C4-2B (cell line): ENCODE measurements at regions not wholly inside any gene's neighbourhood (a gene's known extent, or its start where the extent isn't known, plus 50 kb on each side); places are given as distances from the start of the nearest gene placed in this dataset.
"Not testable (repeated sequence)": the region's sequence is repeated elsewhere in the genome, so short reads cannot be mapped to it uniquely, and the experiment has no call there.

Source experiments
- H3K27ac ChIP-seq: fragments of 450-650 bp; 2 replicates; pipeline ENCODE4 v1.5.1; 2017
- CTCF ChIP-seq: fragments of 450-650 bp; conservative IDR thresholded peaks from 2 replicates; pipeline ENCODE4 v1.5.1; 2017; ENCODE audit warnings: mild to moderate bottlenecking
- ZFX ChIP-seq: fragments of 450-650 bp; IDR thresholded peaks from 2 replicates; pipeline ENCODE4 v1.6.1; 2017

DNA sequence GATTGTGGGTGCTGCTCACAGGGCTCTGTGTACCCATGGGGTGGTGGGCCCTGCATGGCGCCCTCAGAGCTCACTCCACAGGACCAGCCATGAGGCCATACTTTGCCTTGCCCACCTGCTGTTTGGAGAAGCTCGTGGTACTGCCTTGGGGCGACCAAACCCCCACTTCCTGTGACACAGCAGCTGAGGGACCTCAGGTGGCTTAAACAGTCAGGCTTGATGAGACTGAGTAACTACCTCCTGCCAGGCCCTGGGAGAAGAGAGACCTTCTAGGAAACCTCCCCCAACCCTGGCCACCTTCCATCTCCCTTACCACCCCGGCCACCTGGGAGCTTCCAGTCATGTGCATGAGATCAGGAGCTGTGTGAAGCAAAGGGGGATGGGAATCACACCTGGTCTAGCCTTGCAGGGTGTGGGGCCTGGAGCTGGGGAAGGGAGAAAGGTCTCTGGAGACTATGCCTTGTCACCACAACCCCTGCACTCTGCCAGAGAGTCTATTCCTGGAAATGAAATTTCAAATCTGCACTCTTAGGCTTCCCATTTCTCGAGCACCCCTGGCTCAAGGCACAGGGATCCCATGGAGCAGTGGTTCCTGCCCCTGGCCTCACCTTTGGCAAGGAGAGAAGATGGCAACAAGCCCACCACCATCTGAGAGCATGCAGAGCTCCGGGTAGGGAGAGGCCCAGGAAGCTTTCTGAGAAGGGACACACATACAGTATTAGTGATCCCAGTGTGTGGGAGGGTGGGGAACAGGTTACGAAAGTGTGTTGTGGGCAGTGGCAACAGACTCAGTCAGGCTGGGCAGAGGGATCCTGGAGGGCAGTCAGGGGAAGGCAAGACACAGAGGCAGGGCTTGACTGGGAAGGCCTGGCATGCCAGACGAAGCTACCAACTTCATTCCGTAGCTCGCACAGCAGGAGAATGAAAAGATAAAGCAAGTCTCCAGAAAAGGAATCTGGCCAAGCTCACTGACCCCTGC, 125.0 kb downstream of the URI1 start:
- no peak overlapping the region for H3K27ac ChIP-seq
- TF ChIP-seq CTCF (no peak), ZFX (no peak)

DNA sequence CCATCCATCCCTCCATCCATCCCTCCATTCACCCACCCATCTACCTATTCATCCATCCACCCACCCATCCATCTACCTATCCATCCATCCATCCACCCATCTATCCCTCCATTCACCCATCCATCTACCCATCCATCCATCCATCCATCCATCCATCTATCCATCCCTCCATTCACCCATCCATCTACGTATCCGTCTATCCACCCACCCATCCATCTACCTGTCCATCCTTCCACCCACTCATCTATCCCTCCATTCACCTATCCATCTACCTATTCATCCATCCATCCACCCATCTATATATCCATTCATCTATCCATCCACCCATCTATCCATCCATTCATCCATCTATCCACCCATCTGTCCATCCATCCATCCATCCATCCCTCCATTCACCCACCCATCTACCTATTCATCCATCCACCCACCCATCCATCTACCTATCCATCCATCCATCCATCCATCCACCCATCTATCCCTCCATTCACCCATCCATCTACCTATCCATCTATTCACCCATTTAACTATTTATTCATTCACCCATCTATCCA, 126.0 kb downstream of the URI1 start:
- H3K27ac ChIP-seq = not testable (repeated sequence)

GRCh38 chr19:30068528-30069395, 126.7 kb downstream of the URI1 start:
- no peak overlapping the region for H3K27ac ChIP-seq
- TF ChIP-seq ZFX (no peak), CTCF (no peak)

DNA sequence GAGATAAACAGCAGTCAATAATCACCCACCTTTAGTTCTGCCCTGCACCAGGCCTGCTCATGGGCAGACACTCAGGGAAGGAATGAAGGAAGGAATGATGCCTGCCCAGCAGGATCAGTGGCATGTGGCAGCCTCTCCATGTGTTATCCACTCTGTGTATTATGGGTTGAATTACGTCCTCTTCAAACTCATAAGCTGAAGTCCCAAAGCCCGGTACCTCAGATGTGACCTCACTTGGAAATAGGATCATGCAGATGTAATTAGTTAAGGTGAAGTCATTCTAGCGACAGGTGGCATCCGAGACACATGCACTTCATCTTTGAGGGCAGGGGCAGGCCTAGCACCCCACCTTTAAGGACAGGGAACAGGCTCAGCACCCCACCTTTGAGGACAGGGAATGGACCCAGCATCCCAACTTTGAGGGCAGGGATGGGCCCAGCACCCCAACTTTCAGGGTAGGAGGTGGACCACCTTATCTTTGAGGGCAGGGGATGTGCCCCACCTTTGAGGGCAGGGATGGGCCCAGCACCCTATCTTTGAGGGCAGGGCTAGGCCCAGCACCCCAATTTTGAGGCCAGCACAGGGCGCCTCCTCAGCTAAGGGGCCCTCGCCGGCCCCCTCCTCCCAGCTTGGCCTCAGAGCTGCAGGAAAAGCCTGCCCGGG, 127.6 kb downstream of the URI1 start:
- no peak for TF ChIP-seq CTCF
- no peak; the same call in 1 of the 2 replicates for TF ChIP-seq ZFX
- H3K27ac ChIP-seq = peak overlapping the region; percentile 6; the same call in 1 of the 2 replicates

- H3K27ac ChIP-seq = peak overlapping the region; percentile 6; the same call in 1 of the 2 replicates
- TF ChIP-seq ZFX (no peak), CTCF (no peak)
Observed at GRCh38 chr19:30070198-30070967, 128.3 kb downstream of the URI1 start.

- no peak overlapping the region for H3K27ac ChIP-seq
- TF ChIP-seq ZFX (no peak), CTCF (no peak)
Observed at GRCh38 chr19:30070968-30071632, 129.1 kb downstream of the URI1 start.
